Smooth muscle cell (in vitro differentiated cells): ENCODE measurements at regions not wholly inside any gene's neighbourhood (a gene's known extent, or its start where the extent isn't known, plus 50 kb on each side); places are given as distances from the start of the nearest gene placed in this dataset.

Experiments used
- DNase-seq: peaks from one replicate; lab custom pipeline; 2025; ENCODE audit not compliant: unreplicated experiment; lab: John Stamatoyannopoulos, UW
- H2AFZ ChIP-seq: fragments of 200-600 bp; sonication (generic); 2 replicates; pipeline ENCODE4 v1.6.0; 2016; ENCODE audit warnings: antibody characterized with exemption, low read depth, mild to moderate bottlenecking
- H3F3A ChIP-seq: fragments of 200-600 bp; sonication (generic); 2 replicates; pipeline ENCODE4 v1.6.0; 2017; ENCODE audit warnings: antibody characterized with exemption, low read depth
- H3K27ac ChIP-seq: fragments of 200-600 bp; sonication (generic); 2 replicates; pipeline ENCODE4 v1.5.1; 2016; ENCODE audit warnings: low read depth, mild to moderate bottlenecking
- H3K27me3 ChIP-seq: fragments of 200-600 bp; sonication (generic); 2 replicates; pipeline ENCODE4 v1.6.1; 2016; ENCODE audit warnings: low read depth, mild to moderate bottlenecking
- H3K36me3 ChIP-seq: fragments of 200-600 bp; sonication (generic); 2 replicates; pipeline ENCODE4 v1.5.1; 2016; ENCODE audit warnings: low read depth
- H3K4me1 ChIP-seq: fragments of 200-600 bp; sonication (generic); 2 replicates; pipeline ENCODE4 v1.5.1; 2016; ENCODE audit warnings: low read depth
- H3K4me2 ChIP-seq: fragments of 200-600 bp; sonication (generic); 2 replicates; pipeline ENCODE4 v1.6.0; 2016; ENCODE audit warnings: mild to moderate bottlenecking
- H3K4me3 ChIP-seq: fragments of 200-600 bp; sonication (generic); 2 replicates; pipeline ENCODE4 v1.5.1; 2016; ENCODE audit warnings: mild to moderate bottlenecking
- H3K79me2 ChIP-seq: fragments of 200-600 bp; sonication (generic); 2 replicates; pipeline ENCODE4 v1.6.0; 2016; ENCODE audit warnings: low read depth, mild to moderate bottlenecking
- H3K9ac ChIP-seq: fragments of 200-600 bp; sonication (generic); 2 replicates; pipeline ENCODE4 v1.6.0; 2016; ENCODE audit warnings: low read depth
- H3K9me3 ChIP-seq: fragments of 200-600 bp; sonication (generic); replicated peaks from 2 replicates; pipeline ENCODE4 v1.5.1; 2016; ENCODE audit warnings: low read depth
- H4K20me1 ChIP-seq: fragments of 200-600 bp; sonication (generic); 2 replicates; pipeline ENCODE4 v1.6.0; 2016; ENCODE audit warnings: low read depth
- WGBS: methylation state at CpG from one replicate; pipeline ENCODE4 v1.1.7; 2016; ENCODE audit warnings: low lambda C conversion rate; 5-methylcytosine and 5-hydroxymethylcytosine counted together
- TF ChIP-seq, protein P1 (sequence below): fragments of 200-600 bp; sonication (generic); IDR thresholded peaks from 2 replicates; pipeline ENCODE4 v1.5.1; 2017; ENCODE audit warnings: borderline replicate concordance, mild to moderate bottlenecking, antibody characterized with exemption; ENCODE audit not compliant: insufficient read depth, poor library complexity, severe bottlenecking

DNA sequence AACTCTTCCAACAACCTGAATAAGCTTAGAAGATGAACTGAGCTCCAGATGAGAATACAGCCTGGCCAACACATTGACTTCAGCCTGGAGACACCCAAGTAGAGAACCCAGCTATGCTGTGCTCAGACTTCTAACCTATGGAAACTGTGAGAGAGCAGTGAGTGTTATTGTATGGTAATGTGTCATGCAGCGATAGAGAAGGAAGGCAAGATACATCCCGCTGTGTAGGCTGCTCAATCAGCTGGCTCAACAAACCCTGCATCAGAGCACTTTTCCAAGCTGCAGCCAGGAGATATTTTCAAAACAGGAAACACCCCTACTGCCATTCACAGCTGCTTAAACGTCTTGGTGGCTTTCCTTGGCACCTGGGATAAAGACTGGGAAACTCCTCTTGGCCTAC lies 321.3 kb downstream of the SIPA1L2 start:
- Histone ChIP-seq H3K27me3 (no peaks in the 10 kb centered on the region), H4K20me1 (no peaks in the 10 kb centered on the region), H2AFZ (no peak overlapping the region), H3K36me3 (no peaks in the 10 kb centered on the region), H3K9me3 (no peaks in the 10 kb centered on the region), H3K27ac (no peak overlapping the region), H3K4me2 (no peak overlapping the region), H3K79me2 (no peaks in the 10 kb centered on the region), H3K4me3 (no peak overlapping the region), H3F3A (no peaks in the 10 kb centered on the region), H3K4me1 (no peaks in the 10 kb centered on the region), H3K9ac (no peak overlapping the region)
- 50% methylated on average over 3 of the region's 3 CpGs for WGBS
- TF ChIP-seq, protein P1, sequence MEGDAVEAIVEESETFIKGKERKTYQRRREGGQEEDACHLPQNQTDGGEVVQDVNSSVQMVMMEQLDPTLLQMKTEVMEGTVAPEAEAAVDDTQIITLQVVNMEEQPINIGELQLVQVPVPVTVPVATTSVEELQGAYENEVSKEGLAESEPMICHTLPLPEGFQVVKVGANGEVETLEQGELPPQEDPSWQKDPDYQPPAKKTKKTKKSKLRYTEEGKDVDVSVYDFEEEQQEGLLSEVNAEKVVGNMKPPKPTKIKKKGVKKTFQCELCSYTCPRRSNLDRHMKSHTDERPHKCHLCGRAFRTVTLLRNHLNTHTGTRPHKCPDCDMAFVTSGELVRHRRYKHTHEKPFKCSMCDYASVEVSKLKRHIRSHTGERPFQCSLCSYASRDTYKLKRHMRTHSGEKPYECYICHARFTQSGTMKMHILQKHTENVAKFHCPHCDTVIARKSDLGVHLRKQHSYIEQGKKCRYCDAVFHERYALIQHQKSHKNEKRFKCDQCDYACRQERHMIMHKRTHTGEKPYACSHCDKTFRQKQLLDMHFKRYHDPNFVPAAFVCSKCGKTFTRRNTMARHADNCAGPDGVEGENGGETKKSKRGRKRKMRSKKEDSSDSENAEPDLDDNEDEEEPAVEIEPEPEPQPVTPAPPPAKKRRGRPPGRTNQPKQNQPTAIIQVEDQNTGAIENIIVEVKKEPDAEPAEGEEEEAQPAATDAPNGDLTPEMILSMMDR: no peak
- no peak for DNase-seq

DNA sequence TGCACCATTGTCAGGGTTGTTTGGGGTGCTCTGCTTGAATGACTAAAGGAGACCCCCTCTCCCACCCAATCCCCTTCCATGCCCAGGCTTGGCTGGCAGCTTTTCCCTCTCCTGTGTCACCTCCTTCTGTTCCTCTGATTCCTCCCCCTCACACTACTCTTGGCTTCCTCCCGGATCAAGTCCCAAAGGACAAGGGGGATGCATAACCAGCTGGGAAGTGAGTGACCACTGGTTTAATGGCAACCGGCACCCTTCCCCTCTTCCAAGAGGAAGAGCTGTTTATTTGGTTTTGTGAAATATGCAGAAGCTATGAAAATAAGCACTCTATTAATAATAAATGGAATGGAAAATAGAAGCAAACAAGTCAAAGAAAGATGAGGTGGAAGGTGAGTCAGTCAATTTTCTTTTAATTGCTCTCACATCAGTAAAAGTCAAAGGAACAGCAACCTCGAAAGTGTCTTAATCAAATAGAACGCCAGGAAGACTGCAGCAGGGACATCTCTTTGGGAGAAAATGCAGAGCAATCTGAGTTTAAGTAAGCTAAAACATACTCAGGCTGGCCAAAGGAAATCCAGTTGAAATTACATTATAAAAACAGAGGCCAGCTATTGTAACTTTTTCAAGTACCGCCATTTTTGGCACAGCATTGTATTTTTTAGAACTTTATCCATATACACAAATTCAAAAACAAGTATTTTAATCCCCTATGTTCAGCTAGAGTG lies 322.5 kb downstream of the SIPA1L2 start:
- DNase-seq: no peak
- Histone ChIP-seq H3K4me3 (no peak overlapping the region), H3F3A (no peaks in the 10 kb centered on the region), H3K4me2 (no peak overlapping the region), H2AFZ (no peak overlapping the region), H3K27me3 (no peaks in the 10 kb centered on the region), H3K79me2 (no peaks in the 10 kb centered on the region), H3K9me3 (no peaks in the 10 kb centered on the region), H3K9ac (no peak overlapping the region), H3K4me1 (no peaks in the 10 kb centered on the region), H3K36me3 (no peaks in the 10 kb centered on the region), H4K20me1 (no peaks in the 10 kb centered on the region), H3K27ac (no peak overlapping the region)
- 86% methylated on average over 5 of the region's 5 CpGs for WGBS
- TF ChIP-seq, protein P1: no peak

DNA sequence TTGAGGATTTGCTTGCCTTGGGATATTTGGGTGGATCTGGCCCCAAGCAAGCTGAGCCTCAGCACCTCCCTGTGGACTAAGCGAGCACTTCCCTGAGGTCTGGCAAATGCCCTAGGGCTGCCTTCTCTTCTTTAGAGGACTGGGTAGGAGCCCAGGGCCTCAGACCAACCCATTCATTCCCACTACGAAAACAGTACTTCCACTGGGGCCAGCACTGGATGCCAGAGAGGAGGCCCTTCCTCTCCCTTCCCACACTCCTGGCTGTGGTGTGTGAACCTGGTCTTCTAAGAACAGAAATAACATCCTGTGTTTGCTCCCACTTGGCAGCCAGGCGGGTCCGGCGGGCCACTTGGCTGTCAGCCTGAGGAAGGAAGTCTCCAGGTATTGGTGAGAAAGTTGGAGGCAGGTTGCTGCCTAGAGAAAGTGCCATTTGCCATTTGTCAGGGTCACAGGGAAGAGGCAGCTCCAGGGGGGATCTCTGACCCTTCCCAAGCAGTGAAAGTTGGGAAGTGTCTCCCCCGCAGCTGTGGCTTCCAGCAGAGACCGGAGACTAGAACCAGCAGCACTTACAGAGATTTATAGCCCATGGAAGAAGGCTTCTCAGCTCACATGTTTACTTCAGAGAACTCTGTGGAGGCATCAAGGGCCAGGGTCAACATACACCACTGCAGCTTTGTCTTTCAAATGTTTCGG lies 323.5 kb downstream of the SIPA1L2 start:
- TF ChIP-seq, protein P1: no peak
- H3K79me2 ChIP-seq: no peaks in the 10 kb centered on the region
- no peaks in the 10 kb centered on the region for H3K4me1 ChIP-seq
- H3F3A ChIP-seq: no peaks in the 10 kb centered on the region
- H3K9me3 ChIP-seq: no peaks in the 10 kb centered on the region
- no peak overlapping the region for H3K4me2 ChIP-seq
- 79% methylated on average over 8 of the region's 8 CpGs for WGBS
- H3K27ac ChIP-seq: no peak overlapping the region
- H3K4me3 ChIP-seq: no peak overlapping the region
- H4K20me1 ChIP-seq: no peaks in the 10 kb centered on the region
- no peak for DNase-seq
- no peak overlapping the region for H3K9ac ChIP-seq
- no peaks in the 10 kb centered on the region for H3K36me3 ChIP-seq
- no peak overlapping the region for H2AFZ ChIP-seq
- no peaks in the 10 kb centered on the region for H3K27me3 ChIP-seq

DNA sequence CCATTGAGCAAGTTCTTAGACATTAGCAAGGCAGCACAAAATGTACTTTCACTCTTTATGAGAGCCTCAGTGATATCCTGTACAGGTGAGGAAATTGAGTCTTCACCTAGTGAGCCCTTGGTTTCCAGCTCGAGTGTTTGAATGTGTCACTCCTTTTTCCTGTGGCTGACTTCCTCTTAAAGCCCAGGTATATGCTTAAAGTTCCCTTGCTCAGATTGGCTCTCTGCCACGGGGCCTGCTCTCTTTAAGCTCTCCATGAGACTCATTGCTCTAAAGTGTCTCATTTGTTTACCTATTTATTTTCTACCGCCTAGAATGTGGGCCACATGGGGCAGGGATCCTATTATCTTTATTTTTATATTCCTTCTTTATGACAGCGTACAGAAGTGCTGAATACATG lies 324.9 kb downstream of the SIPA1L2 start:
- Histone ChIP-seq H3K9ac (no peak overlapping the region), H3K36me3 (no peaks in the 10 kb centered on the region), H3K79me2 (no peaks in the 10 kb centered on the region), H2AFZ (no peak overlapping the region), H3F3A (no peaks in the 10 kb centered on the region), H3K27me3 (no peaks in the 10 kb centered on the region), H3K4me1 (no peaks in the 10 kb centered on the region), H3K9me3 (no peaks in the 10 kb centered on the region), H3K4me3 (no peak overlapping the region), H4K20me1 (no peaks in the 10 kb centered on the region), H3K27ac (no peak overlapping the region), H3K4me2 (no peak overlapping the region)
- WGBS: 88% methylated on average over 4 of the region's 4 CpGs
- TF ChIP-seq, protein P1: no peak
- no peak for DNase-seq
